ENCODE measurements at regions not wholly inside any gene's neighbourhood (a gene's known extent, or its start where the extent isn't known, plus 50 kb on each side); places are given as distances from the start of the nearest gene placed in this dataset.
"Not testable (repeated sequence)": the region's sequence is repeated elsewhere in the genome, so short reads cannot be mapped to it uniquely, and the experiment has no call there.

- no peaks in the 10 kb centered on the region for H3K9me3 ChIP-seq (ENCODE audit: low read depth, low read length)
- H3K4me3 ChIP-seq (ENCODE audit: low read length): no peak overlapping the region
- no peaks in the 10 kb centered on the region for H3K4me1 ChIP-seq (ENCODE audit: insufficient read depth, low read length)
- no peaks in the 10 kb centered on the region for H3K27me3 ChIP-seq (ENCODE audit: insufficient read depth, low read length)
Measured at GRCh38 chr6:77095936-77096627, 367.2 kb downstream of the HTR1B start.

GRCh38 chr6:77094821-77095220, 368.5 kb downstream of the HTR1B start:
- H3K27me3 ChIP-seq (ENCODE audit: insufficient read depth, low read length): no peaks in the 10 kb centered on the region
- no peaks in the 10 kb centered on the region for H3K4me1 ChIP-seq (ENCODE audit: insufficient read depth, low read length)
- no peaks in the 10 kb centered on the region for H3K9me3 ChIP-seq (ENCODE audit: low read depth, low read length)
- no peak overlapping the region for H3K4me3 ChIP-seq (ENCODE audit: low read length)

- H3K9me3 ChIP-seq (ENCODE audit: low read depth, low read length): peaks cover 5% of the 10 kb centered on the region
- no peaks in the 10 kb centered on the region for H3K27me3 ChIP-seq (ENCODE audit: insufficient read depth, low read length)
- no peaks in the 10 kb centered on the region for H3K4me1 ChIP-seq (ENCODE audit: insufficient read depth, low read length)
- no peak overlapping the region for H3K4me3 ChIP-seq (ENCODE audit: low read length)
Measured at GRCh38 chr6:77092971-77093370, 370.3 kb downstream of the HTR1B start.

GRCh38 chr6:77089776-77090175, 373.5 kb downstream of the HTR1B start:
- Histone ChIP-seq H3K4me3 (ENCODE audit: low read length) (no peak overlapping the region), H3K27me3 (ENCODE audit: insufficient read depth, low read length) (no peaks in the 10 kb centered on the region), H3K4me1 (ENCODE audit: insufficient read depth, low read length) (no peaks in the 10 kb centered on the region), H3K9me3 (ENCODE audit: low read depth, low read length) (peaks cover 5% of the 10 kb centered on the region)

- not testable (repeated sequence) for H3K4me1 ChIP-seq (ENCODE audit: insufficient read depth, low read length); H3K27me3 ChIP-seq (ENCODE audit: insufficient read depth, low read length); H3K4me3 ChIP-seq (ENCODE audit: low read length); H3K9me3 ChIP-seq (ENCODE audit: low read depth, low read length)
Measured at GRCh38 chr6:77087794-77088318, 375.4 kb downstream of the HTR1B start.

- Histone ChIP-seq H3K27me3 (ENCODE audit: insufficient read depth, low read length) (no peaks in the 10 kb centered on the region), H3K4me3 (ENCODE audit: low read length) (no peak overlapping the region), H3K9me3 (ENCODE audit: low read depth, low read length) (peaks cover 13% of the 10 kb centered on the region), H3K4me1 (ENCODE audit: insufficient read depth, low read length) (no peaks in the 10 kb centered on the region)
Measured at GRCh38 chr6:77074037-77074713, 389.1 kb downstream of the HTR1B start.

- peaks cover 5% of the 10 kb centered on the region for H3K9me3 ChIP-seq (ENCODE audit: low read depth, low read length)
- H3K4me3 ChIP-seq (ENCODE audit: low read length): no peak overlapping the region
- H3K4me1 ChIP-seq (ENCODE audit: insufficient read depth, low read length): no peaks in the 10 kb centered on the region
- no peaks in the 10 kb centered on the region for H3K27me3 ChIP-seq (ENCODE audit: insufficient read depth, low read length)
Measured at GRCh38 chr6:77073410-77073760, 389.9 kb downstream of the HTR1B start.

- Histone ChIP-seq H3K4me3 (ENCODE audit: low read length) (no peak overlapping the region), H3K4me1 (ENCODE audit: insufficient read depth, low read length) (no peaks in the 10 kb centered on the region), H3K9me3 (ENCODE audit: low read depth, low read length) (no peaks in the 10 kb centered on the region), H3K27me3 (ENCODE audit: insufficient read depth, low read length) (no peaks in the 10 kb centered on the region)
Measured at GRCh38 chr6:77072694-77073409, 390.4 kb downstream of the HTR1B start.

- H3K27me3 ChIP-seq (ENCODE audit: insufficient read depth, low read length): no peaks in the 10 kb centered on the region
- H3K4me1 ChIP-seq (ENCODE audit: insufficient read depth, low read length): no peaks in the 10 kb centered on the region
- peaks cover 4% of the 10 kb centered on the region for H3K9me3 ChIP-seq (ENCODE audit: low read depth, low read length)
- no peak overlapping the region for H3K4me3 ChIP-seq (ENCODE audit: low read length)
Measured at GRCh38 chr6:77063494-77063893, 399.8 kb downstream of the HTR1B start.

- Histone ChIP-seq H3K9me3 (ENCODE audit: low read depth, low read length) (peaks cover 4% of the 10 kb centered on the region), H3K27me3 (ENCODE audit: insufficient read depth, low read length) (no peaks in the 10 kb centered on the region), H3K4me1 (ENCODE audit: insufficient read depth, low read length) (no peaks in the 10 kb centered on the region), H3K4me3 (ENCODE audit: low read length) (no peak overlapping the region)
Measured at GRCh38 chr6:77055711-77056110, 407.6 kb downstream of the HTR1B start.

- Histone ChIP-seq H3K9me3 (ENCODE audit: low read depth, low read length) (peaks cover 7% of the 10 kb centered on the region), H3K4me1 (ENCODE audit: insufficient read depth, low read length) (no peaks in the 10 kb centered on the region), H3K27me3 (ENCODE audit: insufficient read depth, low read length) (no peaks in the 10 kb centered on the region), H3K4me3 (ENCODE audit: low read length) (no peak overlapping the region)
Measured at GRCh38 chr6:77040568-77041195, 422.6 kb downstream of the HTR1B start.

GRCh38 chr6:77038807-77039206, 424.5 kb downstream of the HTR1B start:
- Histone ChIP-seq H3K4me3 (ENCODE audit: low read length) (no peak overlapping the region), H3K27me3 (ENCODE audit: insufficient read depth, low read length) (no peaks in the 10 kb centered on the region)

GRCh38 chr6:77037439-77037838, 425.9 kb downstream of the HTR1B start:
- Histone ChIP-seq H3K4me3 (ENCODE audit: low read length) (no peak overlapping the region), H3K9me3 (ENCODE audit: low read depth, low read length) (peaks cover 7% of the 10 kb centered on the region), H3K27me3 (ENCODE audit: insufficient read depth, low read length) (no peaks in the 10 kb centered on the region), H3K4me1 (ENCODE audit: insufficient read depth, low read length) (no peaks in the 10 kb centered on the region)

More at GRCh38 chr6:77038807-77039206, 424.5 kb downstream of the HTR1B start:
- Histone ChIP-seq H3K4me1 (ENCODE audit: insufficient read depth, low read length) (no peaks in the 10 kb centered on the region), H3K9me3 (ENCODE audit: low read depth, low read length) (peaks cover 7% of the 10 kb centered on the region)

- H3K9me3 ChIP-seq (ENCODE audit: low read depth, low read length): peaks cover 7% of the 10 kb centered on the region
- H3K27me3 ChIP-seq (ENCODE audit: insufficient read depth, low read length): no peaks in the 10 kb centered on the region
- H3K4me3 ChIP-seq (ENCODE audit: low read length): no peak overlapping the region
- no peaks in the 10 kb centered on the region for H3K4me1 ChIP-seq (ENCODE audit: insufficient read depth, low read length)
Measured at GRCh38 chr6:77036400-77036799, 426.9 kb downstream of the HTR1B start.

GRCh38 chr6:77034161-77034560, 429.1 kb downstream of the HTR1B start:
- no peak overlapping the region for H3K4me3 ChIP-seq (ENCODE audit: low read length)
- H3K9me3 ChIP-seq (ENCODE audit: low read depth, low read length): peaks cover 7% of the 10 kb centered on the region
- H3K27me3 ChIP-seq (ENCODE audit: insufficient read depth, low read length): no peaks in the 10 kb centered on the region
- H3K4me1 ChIP-seq (ENCODE audit: insufficient read depth, low read length): no peaks in the 10 kb centered on the region

All from mononuclear cell (primary cell).